ENCODE measurements at regions not wholly inside any gene's neighbourhood (a gene's known extent, or its start where the extent isn't known, plus 50 kb on each side); places are given as distances from the start of the nearest gene placed in this dataset.
"Not testable (repeated sequence)": the region's sequence is repeated elsewhere in the genome, so short reads cannot be mapped to it uniquely, and the experiment has no call there.

- 80 to 82% methylated on average over 6 of the region's 6 CpGs for WGBS, 2 donors
- Histone ChIP-seq H3K4me1 (no peaks in the 10 kb centered on the region), H3K27me3 (no peaks in the 10 kb centered on the region), H3K27ac (no peak overlapping the region), H3K9me3 (no peaks in the 10 kb centered on the region), H3K36me3 (no peaks in the 10 kb centered on the region), H3K4me3 (no peak overlapping the region)
- TF ChIP-seq, protein P1, sequence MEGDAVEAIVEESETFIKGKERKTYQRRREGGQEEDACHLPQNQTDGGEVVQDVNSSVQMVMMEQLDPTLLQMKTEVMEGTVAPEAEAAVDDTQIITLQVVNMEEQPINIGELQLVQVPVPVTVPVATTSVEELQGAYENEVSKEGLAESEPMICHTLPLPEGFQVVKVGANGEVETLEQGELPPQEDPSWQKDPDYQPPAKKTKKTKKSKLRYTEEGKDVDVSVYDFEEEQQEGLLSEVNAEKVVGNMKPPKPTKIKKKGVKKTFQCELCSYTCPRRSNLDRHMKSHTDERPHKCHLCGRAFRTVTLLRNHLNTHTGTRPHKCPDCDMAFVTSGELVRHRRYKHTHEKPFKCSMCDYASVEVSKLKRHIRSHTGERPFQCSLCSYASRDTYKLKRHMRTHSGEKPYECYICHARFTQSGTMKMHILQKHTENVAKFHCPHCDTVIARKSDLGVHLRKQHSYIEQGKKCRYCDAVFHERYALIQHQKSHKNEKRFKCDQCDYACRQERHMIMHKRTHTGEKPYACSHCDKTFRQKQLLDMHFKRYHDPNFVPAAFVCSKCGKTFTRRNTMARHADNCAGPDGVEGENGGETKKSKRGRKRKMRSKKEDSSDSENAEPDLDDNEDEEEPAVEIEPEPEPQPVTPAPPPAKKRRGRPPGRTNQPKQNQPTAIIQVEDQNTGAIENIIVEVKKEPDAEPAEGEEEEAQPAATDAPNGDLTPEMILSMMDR (IDR thresholded peaks at IDR 0.05) = no peak
- intact Hi-C loops (cut with DNase I) = no loop called here
- DNase-seq (no peak), FAIRE-seq (no peak), ATAC-seq (no peak)
Measured at GRCh38 chr2:7646661-7647060, 729.4 kb downstream of the RNF144A start.

DNA sequence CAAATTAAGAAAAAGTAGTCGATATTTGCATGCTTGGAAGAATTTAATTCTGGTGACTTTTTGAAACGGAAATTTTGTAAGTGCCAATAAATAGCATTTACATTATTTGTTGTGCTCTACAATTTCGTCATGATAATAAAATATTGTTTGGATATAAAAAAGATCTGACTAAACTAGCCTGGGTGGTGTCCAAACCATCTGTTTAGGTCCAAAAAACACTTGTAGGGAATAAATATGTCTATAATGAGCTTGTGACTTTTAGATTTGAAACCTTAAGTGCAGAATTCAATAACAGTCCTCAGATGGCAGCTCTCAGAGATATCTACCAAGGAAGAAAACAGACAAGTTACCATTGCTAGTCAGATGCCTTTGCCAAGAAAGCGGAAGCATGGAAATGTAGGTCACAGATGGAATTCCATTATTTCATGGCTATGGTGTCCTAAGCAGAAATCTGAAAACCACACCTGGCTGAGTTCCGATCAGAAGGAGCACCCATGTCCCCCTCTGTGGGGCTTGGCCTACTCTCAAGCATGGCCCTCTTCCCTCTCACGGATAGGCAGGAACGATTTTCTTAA is 731.1 kb downstream of the RNF144A start:
- Histone ChIP-seq H3K4me1 (no peaks in the 10 kb centered on the region), H3K27me3 (no peaks in the 10 kb centered on the region), H3K9me3 (no peaks in the 10 kb centered on the region), H3K27ac (no peak overlapping the region), H3K36me3 (no peaks in the 10 kb centered on the region), H3K4me3 (no peak overlapping the region)
- ATAC-seq (no peak), FAIRE-seq (no peak), DNase-seq (no peak)
- TF ChIP-seq, protein P1 (IDR thresholded peaks at IDR 0.05) = no peak
- 84 to 85% methylated on average over 7 of the region's 7 CpGs for WGBS, 2 donors
- intact Hi-C loops (cut with DNase I) = no loop called here

DNA sequence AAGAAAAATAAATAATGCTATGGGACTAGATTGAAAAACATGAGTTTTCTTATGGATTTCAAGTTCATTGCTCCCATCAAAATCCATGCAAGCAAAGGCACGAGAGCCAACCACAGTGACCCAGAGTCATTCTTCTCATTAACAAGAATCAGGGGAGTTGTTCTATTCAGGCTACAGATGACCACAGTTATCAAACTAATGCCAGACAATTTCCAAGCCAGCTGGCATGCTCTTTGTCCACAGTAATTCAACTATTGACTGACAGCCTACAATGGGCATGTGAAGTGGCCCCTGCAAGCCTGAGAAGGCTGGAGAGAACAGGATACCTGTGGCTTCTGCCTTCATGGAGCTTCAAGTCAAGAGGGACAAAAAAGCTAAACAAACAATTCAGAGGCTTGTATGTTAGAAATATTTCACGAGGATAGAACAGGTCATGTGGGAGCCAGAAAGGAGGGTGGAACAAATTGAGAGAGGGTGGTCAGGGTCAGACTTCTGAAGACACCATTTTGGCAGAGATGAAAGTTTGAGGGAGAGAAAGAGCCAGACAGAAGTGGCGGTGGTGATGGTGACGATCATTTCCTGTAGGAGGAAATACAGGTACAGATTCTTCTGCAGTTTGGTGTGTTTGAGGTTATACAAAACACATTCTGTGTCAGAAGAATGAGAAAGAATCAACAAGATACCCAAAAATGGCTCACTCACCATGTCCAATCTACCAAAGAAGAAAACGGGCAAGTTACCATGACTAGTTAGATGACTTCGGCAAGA is 732.4 kb downstream of the RNF144A start:
- DNase-seq (no peak), FAIRE-seq (no peak), ATAC-seq (no peak)
- TF ChIP-seq, protein P1 (IDR thresholded peaks at IDR 0.05) = no peak
- Histone ChIP-seq H3K27ac (no peak overlapping the region), H3K4me3 (no peak overlapping the region), H3K36me3 (no peaks in the 10 kb centered on the region), H3K27me3 (no peaks in the 10 kb centered on the region), H3K4me1 (no peaks in the 10 kb centered on the region), H3K9me3 (no peaks in the 10 kb centered on the region)
- intact Hi-C loops (cut with DNase I) = no loop called here
- 78 to 84% methylated on average over 6 of the region's 6 CpGs for WGBS, 2 donors

GRCh38 chr2:7653617-7654016 is 736.4 kb downstream of the RNF144A start:
- Histone ChIP-seq H3K4me1 (no peaks in the 10 kb centered on the region), H3K27me3 (no peaks in the 10 kb centered on the region), H3K36me3 (no peaks in the 10 kb centered on the region), H3K9me3 (no peaks in the 10 kb centered on the region), H3K4me3 (no peak overlapping the region), H3K27ac (no peak overlapping the region)
- TF ChIP-seq, protein P1 (IDR thresholded peaks at IDR 0.05) = no peak
- ATAC-seq (no peak), FAIRE-seq (no peak), DNase-seq (no peak)
- intact Hi-C loops (cut with DNase I) = no loop called here
- 82 to 91% methylated on average over 2 of the region's 2 CpGs for WGBS, 2 donors

GRCh38 chr2:7655629-7656028 is 738.4 kb downstream of the RNF144A start:
- DNase-seq = no peak
- no peaks in the 10 kb centered on the region for H3K9me3 ChIP-seq
- FAIRE-seq = no peak
- no peaks in the 10 kb centered on the region for H3K36me3 ChIP-seq
- 95% methylated on average over 2 of the region's 2 CpGs for WGBS, 2 donors
- H3K4me3 ChIP-seq = no peak overlapping the region
- TF ChIP-seq, protein P1 (IDR thresholded peaks at IDR 0.05) = no peak
- intact Hi-C loops (cut with DNase I) = no loop called here
- H3K4me1 ChIP-seq = no peaks in the 10 kb centered on the region
- no peak overlapping the region for H3K27ac ChIP-seq
- no peak for ATAC-seq
- H3K27me3 ChIP-seq = no peaks in the 10 kb centered on the region

GRCh38 chr2:7657526-7657925 is 740.3 kb downstream of the RNF144A start:
- H3K27ac ChIP-seq; DNase-seq; FAIRE-seq; H3K9me3 ChIP-seq; H3K36me3 ChIP-seq; H3K4me3 ChIP-seq; intact Hi-C loops (cut with DNase I); H3K27me3 ChIP-seq; H3K4me1 ChIP-seq; ATAC-seq: not testable (repeated sequence)
- 94 to 96% methylated on average over 2 of the region's 2 CpGs for WGBS, 2 donors
